ENCODE measurements at regions not wholly inside any gene's neighbourhood (a gene's known extent, or its start where the extent isn't known, plus 50 kb on each side); places are given as distances from the start of the nearest gene placed in this dataset.

- TF ChIP-seq POLR2A (IDR thresholded peaks at IDR 0.05; ENCODE audit: low read depth, low read length) = no peak
- no peak for TF ChIP-seq POLR2AphosphoS5 (IDR thresholded peaks at IDR 0.05; ENCODE audit: low read depth, low read length)
Measured at GRCh38 chr15:35161694-35162093, 76.6 kb upstream of the NANOGP8 start.

Measured in GM12892 (cell line).